GM23338 (cell line): ENCODE measurements at regions not wholly inside any gene's neighbourhood (a gene's known extent, or its start where the extent isn't known, plus 50 kb on each side); places are given as distances from the start of the nearest gene placed in this dataset.

ENCODE experiments used
- ATAC-seq: fragments of 200-7000 bp; cut with Tn5 transposase; 3 replicates; pipeline ENCODE4 v1.9.1; 2020
- DNase-seq: peaks from one replicate; pipeline ENCODE4 v3.0.0-alpha.2; 2015; ENCODE audit warnings: low spot score
- H2AFZ ChIP-seq: fragments of 200-600 bp; sonication (generic); 2 replicates; pipeline ENCODE4 v1.8.0; 2016; ENCODE audit warnings: antibody characterized with exemption, mild to moderate bottlenecking, moderate library complexity
- H3F3A ChIP-seq: fragments of 200-600 bp; sonication (generic); replicated peaks from 2 replicates; pipeline ENCODE4 v1.8.0; 2017; ENCODE audit warnings: antibody characterized with exemption, mixed run types, low read depth
- H3K27ac ChIP-seq: fragments of 200-600 bp; sonication (generic); 2 replicates; pipeline ENCODE4 v1.6.1; 2016; ENCODE audit warnings: low read depth
- H3K27me3 ChIP-seq: fragments of 200-600 bp; sonication (generic); 2 replicates; pipeline ENCODE4 v1.8.0; 2016; ENCODE audit warnings: mild to moderate bottlenecking, mixed run types, moderate library complexity; ENCODE audit not compliant: insufficient read depth
- H3K36me3 ChIP-seq: fragments of 200-600 bp; sonication (generic); 2 replicates; pipeline ENCODE4 v1.8.0; 2016; ENCODE audit warnings: mild to moderate bottlenecking; ENCODE audit not compliant: insufficient read depth
- H3K4me1 ChIP-seq: fragments of 200-600 bp; sonication (generic); 2 replicates; pipeline ENCODE4 v1.8.0; 2016; ENCODE audit warnings: mild to moderate bottlenecking, moderate library complexity; ENCODE audit not compliant: insufficient read depth
- H3K4me2 ChIP-seq: fragments of 200-600 bp; sonication (generic); 2 replicates; pipeline ENCODE4 v1.7.1; 2017; ENCODE audit warnings: mixed run types
- H3K4me3 ChIP-seq: fragments of 200-600 bp; sonication (generic); 2 replicates; pipeline ENCODE4 v1.6.1; 2016; ENCODE audit warnings: mixed run types
- H3K79me2 ChIP-seq: fragments of 200-600 bp; sonication (generic); replicated peaks from 2 replicates; pipeline ENCODE4 v1.8.0; 2017; ENCODE audit warnings: mild to moderate bottlenecking; ENCODE audit not compliant: insufficient read depth
- H3K9me2 ChIP-seq: fragments of 200-600 bp; sonication (generic); 2 replicates; pipeline ENCODE4 v1.8.0; 2017; ENCODE audit not compliant: insufficient read depth
- H4K20me1 ChIP-seq: fragments of 200-600 bp; sonication (generic); replicated peaks from 2 replicates; pipeline ENCODE4 v1.8.0; 2017; ENCODE audit warnings: mild to moderate bottlenecking; ENCODE audit not compliant: insufficient read depth
- H3K27ac Mint-ChIP-seq: 2 replicates; pipeline ENCODE4 v1.8.0; 2020; ENCODE audit warnings: inconsistent platforms, mild to moderate bottlenecking, moderate library complexity, mixed read lengths
- H3K27me3 Mint-ChIP-seq: 3 replicates; pipeline ENCODE4 v1.8.0; 2022; ENCODE audit warnings: low read depth, mild to moderate bottlenecking, moderate library complexity, mixed read lengths, inconsistent platforms; ENCODE audit not compliant: insufficient read depth, poor library complexity
- H3K36me3 Mint-ChIP-seq: 3 replicates; pipeline ENCODE4 v1.8.0; 2021; ENCODE audit warnings: low read depth, mild to moderate bottlenecking, inconsistent platforms, moderate library complexity, mixed read lengths
- H3K4me1 Mint-ChIP-seq: 3 replicates; pipeline ENCODE4 v1.8.0; 2020; ENCODE audit warnings: mild to moderate bottlenecking, inconsistent platforms, mixed read lengths
- H3K4me3 Mint-ChIP-seq: 3 replicates; pipeline ENCODE4 v1.8.0; 2021; ENCODE audit warnings: moderate library complexity, mild to moderate bottlenecking, inconsistent platforms, mixed read lengths
- H3K9me3 Mint-ChIP-seq: 3 replicates; pipeline ENCODE4 v1.8.0; 2020; ENCODE audit warnings: moderate library complexity, mild to moderate bottlenecking, inconsistent platforms, mixed read lengths
- CREB1 ChIP-seq: fragments of 250-450 bp; sonication (Bioruptor Pico); IDR thresholded peaks from 2 replicates; pipeline ENCODE4 v1.5.0; 2020; ENCODE audit warnings: low read depth, mild to moderate bottlenecking, moderate library complexity
- ETS1 ChIP-seq: IDR thresholded peaks from 2 replicates; pipeline ENCODE4 v1.6.1; 2016; ENCODE audit warnings: antibody characterized with exemption
- EZH2 ChIP-seq: fragments of 200-600 bp; sonication (generic); IDR thresholded peaks from one replicate; pipeline ENCODE4 v1.8.0; 2017; ENCODE audit warnings: antibody characterized with exemption, mild to moderate bottlenecking, low read depth; ENCODE audit not compliant: unreplicated experiment
- EZH2phosphoT487 ChIP-seq: fragments of 200-600 bp; sonication (generic); IDR thresholded peaks from one replicate; pipeline ENCODE4 v1.8.1; 2018; ENCODE audit warnings: antibody characterized with exemption; ENCODE audit not compliant: unreplicated experiment
- JUNB ChIP-seq: IDR thresholded peaks from one replicate; pipeline ENCODE4 v1.6.1; 2016; ENCODE audit warnings: antibody characterized with exemption; ENCODE audit not compliant: unreplicated experiment
- NANOG ChIP-seq: IDR thresholded peaks from 2 replicates; pipeline ENCODE4 v1.6.1; 2016; ENCODE audit warnings: antibody characterized with exemption, borderline replicate concordance
- POLR2AphosphoS5 ChIP-seq: IDR thresholded peaks from 2 replicates; pipeline ENCODE4 v1.6.1; 2016; ENCODE audit warnings: antibody characterized with exemption, low read depth
- STAT1 ChIP-seq: IDR thresholded peaks from one replicate; pipeline ENCODE4 v1.6.1; 2016; ENCODE audit warnings: antibody characterized with exemption; ENCODE audit not compliant: unreplicated experiment
- ZNF114 ChIP-seq: fragments of 250-450 bp; sonication (Bioruptor Pico); IDR thresholded peaks from 2 replicates; pipeline ENCODE4 v1.5.0; 2020; ENCODE audit warnings: mild to moderate bottlenecking, moderate library complexity
- ZNF331 ChIP-seq: fragments of 250-450 bp; sonication (Bioruptor Pico); IDR thresholded peaks from 2 replicates; pipeline ENCODE4 v1.5.0; 2020; ENCODE audit warnings: low read depth, mild to moderate bottlenecking, moderate library complexity
- TF ChIP-seq, protein P1 (sequence below): IDR thresholded peaks from one replicate; pipeline ENCODE4 v1.6.1; 2018; ENCODE audit warnings: antibody characterized with exemption; ENCODE audit not compliant: unreplicated experiment
- TF ChIP-seq, protein P2 (sequence below): fragments of 250-450 bp; sonication (Bioruptor Pico); IDR thresholded peaks from 2 replicates; pipeline ENCODE4 v1.5.0; 2020; ENCODE audit warnings: mild to moderate bottlenecking, moderate library complexity
- TF ChIP-seq, protein P3 (sequence below), 2 experiments: fragments of 200-600 bp in 1 of 2; sonication (generic) in 1 of 2; conservative IDR thresholded peaks; 2 replicates each; pipeline versions ENCODE4 v1.5.1 to v1.6.1; 2016 to 2017; ENCODE audit warnings: antibody characterized with exemption in 2 of 2, low read depth in 2 of 2, mild to moderate bottlenecking in 2 of 2, moderate library complexity in 1 of 2

DNA sequence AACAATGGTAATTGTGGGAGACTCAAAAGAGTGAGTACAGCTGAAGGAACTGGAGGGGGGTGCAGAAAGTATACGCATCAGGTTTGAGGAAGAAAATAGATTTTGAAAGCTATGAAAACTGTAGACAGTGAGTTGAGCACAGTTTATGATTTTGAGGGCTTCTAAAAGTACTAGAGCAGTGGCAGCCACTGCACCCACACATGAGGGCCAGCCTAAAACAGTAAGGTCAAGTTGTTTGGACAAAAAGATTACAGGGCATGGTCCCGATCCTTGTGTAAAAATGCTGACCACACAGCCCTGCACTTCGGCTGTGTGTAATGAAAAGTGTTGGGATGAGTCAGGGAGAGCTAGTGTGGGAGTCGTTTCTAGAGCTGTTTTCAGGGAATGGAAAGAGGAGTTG lies 2282.1 kb downstream of the TP53TG3F start:
- no peak for DNase-seq
- Histone ChIP-seq H3K79me2 (no peaks in the 10 kb centered on the region), H3K4me1 (no peaks in the 10 kb centered on the region), H3K27me3 (no peaks in the 10 kb centered on the region), H3K9me2 (no peaks in the 10 kb centered on the region), H3K27ac (no peak overlapping the region), H3K36me3 (no peaks in the 10 kb centered on the region; the same call in 1 of the 2 replicates), H4K20me1 (no peaks in the 10 kb centered on the region), H2AFZ (no peak overlapping the region), H3K4me2 (no peak overlapping the region), H3K4me3 (no peak overlapping the region), H3F3A (no peaks in the 10 kb centered on the region)
- no peak overlapping the region for H3K4me3 Mint-ChIP-seq
- no peak for TF ChIP-seq CREB1
- TF ChIP-seq, protein P1, sequence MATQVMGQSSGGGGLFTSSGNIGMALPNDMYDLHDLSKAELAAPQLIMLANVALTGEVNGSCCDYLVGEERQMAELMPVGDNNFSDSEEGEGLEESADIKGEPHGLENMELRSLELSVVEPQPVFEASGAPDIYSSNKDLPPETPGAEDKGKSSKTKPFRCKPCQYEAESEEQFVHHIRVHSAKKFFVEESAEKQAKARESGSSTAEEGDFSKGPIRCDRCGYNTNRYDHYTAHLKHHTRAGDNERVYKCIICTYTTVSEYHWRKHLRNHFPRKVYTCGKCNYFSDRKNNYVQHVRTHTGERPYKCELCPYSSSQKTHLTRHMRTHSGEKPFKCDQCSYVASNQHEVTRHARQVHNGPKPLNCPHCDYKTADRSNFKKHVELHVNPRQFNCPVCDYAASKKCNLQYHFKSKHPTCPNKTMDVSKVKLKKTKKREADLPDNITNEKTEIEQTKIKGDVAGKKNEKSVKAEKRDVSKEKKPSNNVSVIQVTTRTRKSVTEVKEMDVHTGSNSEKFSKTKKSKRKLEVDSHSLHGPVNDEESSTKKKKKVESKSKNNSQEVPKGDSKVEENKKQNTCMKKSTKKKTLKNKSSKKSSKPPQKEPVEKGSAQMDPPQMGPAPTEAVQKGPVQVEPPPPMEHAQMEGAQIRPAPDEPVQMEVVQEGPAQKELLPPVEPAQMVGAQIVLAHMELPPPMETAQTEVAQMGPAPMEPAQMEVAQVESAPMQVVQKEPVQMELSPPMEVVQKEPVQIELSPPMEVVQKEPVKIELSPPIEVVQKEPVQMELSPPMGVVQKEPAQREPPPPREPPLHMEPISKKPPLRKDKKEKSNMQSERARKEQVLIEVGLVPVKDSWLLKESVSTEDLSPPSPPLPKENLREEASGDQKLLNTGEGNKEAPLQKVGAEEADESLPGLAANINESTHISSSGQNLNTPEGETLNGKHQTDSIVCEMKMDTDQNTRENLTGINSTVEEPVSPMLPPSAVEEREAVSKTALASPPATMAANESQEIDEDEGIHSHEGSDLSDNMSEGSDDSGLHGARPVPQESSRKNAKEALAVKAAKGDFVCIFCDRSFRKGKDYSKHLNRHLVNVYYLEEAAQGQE = no peak
- TF ChIP-seq POLR2AphosphoS5 = no peak
- TF ChIP-seq, protein P2, sequence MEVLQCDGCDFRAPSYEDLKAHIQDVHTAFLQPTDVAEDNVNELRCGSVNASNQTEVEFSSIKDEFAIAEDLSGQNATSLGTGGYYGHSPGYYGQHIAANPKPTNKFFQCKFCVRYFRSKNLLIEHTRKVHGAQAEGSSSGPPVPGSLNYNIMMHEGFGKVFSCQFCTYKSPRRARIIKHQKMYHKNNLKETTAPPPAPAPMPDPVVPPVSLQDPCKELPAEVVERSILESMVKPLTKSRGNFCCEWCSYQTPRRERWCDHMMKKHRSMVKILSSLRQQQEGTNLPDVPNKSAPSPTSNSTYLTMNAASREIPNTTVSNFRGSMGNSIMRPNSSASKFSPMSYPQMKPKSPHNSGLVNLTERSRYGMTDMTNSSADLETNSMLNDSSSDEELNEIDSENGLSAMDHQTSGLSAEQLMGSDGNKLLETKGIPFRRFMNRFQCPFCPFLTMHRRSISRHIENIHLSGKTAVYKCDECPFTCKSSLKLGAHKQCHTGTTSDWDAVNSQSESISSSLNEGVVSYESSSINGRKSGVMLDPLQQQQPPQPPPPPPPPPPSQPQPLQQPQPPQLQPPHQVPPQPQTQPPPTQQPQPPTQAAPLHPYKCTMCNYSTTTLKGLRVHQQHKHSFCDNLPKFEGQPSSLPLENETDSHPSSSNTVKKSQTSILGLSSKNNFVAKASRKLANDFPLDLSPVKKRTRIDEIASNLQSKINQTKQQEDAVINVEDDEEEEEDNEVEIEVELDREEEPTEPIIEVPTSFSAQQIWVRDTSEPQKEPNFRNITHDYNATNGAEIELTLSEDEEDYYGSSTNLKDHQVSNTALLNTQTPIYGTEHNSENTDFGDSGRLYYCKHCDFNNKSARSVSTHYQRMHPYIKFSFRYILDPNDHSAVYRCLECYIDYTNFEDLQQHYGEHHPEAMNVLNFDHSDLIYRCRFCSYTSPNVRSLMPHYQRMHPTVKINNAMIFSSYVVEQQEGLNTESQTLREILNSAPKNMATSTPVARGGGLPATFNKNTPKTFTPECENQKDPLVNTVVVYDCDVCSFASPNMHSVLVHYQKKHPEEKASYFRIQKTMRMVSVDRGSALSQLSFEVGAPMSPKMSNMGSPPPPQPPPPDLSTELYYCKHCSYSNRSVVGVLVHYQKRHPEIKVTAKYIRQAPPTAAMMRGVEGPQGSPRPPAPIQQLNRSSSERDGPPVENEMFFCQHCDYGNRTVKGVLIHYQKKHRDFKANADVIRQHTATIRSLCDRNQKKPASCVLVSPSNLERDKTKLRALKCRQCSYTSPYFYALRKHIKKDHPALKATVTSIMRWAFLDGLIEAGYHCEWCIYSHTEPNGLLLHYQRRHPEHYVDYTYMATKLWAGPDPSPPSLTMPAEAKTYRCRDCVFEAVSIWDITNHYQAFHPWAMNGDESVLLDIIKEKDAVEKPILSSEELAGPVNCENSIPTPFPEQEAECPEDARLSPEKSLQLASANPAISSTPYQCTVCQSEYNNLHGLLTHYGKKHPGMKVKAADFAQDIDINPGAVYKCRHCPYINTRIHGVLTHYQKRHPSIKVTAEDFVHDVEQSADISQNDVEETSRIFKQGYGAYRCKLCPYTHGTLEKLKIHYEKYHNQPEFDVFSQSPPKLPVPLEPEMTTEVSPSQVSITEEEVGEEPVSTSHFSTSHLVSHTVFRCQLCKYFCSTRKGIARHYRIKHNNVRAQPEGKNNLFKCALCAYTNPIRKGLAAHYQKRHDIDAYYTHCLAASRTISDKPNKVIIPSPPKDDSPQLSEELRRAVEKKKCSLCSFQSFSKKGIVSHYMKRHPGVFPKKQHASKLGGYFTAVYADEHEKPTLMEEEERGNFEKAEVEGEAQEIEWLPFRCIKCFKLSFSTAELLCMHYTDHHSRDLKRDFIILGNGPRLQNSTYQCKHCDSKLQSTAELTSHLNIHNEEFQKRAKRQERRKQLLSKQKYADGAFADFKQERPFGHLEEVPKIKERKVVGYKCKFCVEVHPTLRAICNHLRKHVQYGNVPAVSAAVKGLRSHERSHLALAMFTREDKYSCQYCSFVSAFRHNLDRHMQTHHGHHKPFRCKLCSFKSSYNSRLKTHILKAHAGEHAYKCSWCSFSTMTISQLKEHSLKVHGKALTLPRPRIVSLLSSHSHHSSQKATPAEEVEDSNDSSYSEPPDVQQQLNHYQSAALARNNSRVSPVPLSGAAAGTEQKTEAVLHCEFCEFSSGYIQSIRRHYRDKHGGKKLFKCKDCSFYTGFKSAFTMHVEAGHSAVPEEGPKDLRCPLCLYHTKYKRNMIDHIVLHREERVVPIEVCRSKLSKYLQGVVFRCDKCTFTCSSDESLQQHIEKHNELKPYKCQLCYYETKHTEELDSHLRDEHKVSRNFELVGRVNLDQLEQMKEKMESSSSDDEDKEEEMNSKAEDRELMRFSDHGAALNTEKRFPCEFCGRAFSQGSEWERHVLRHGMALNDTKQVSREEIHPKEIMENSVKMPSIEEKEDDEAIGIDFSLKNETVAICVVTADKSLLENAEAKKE (CRISPR knock-in tag) = no peak
- no peak for TF ChIP-seq JUNB
- no peak for TF ChIP-seq ETS1
- TF ChIP-seq, protein P3, sequence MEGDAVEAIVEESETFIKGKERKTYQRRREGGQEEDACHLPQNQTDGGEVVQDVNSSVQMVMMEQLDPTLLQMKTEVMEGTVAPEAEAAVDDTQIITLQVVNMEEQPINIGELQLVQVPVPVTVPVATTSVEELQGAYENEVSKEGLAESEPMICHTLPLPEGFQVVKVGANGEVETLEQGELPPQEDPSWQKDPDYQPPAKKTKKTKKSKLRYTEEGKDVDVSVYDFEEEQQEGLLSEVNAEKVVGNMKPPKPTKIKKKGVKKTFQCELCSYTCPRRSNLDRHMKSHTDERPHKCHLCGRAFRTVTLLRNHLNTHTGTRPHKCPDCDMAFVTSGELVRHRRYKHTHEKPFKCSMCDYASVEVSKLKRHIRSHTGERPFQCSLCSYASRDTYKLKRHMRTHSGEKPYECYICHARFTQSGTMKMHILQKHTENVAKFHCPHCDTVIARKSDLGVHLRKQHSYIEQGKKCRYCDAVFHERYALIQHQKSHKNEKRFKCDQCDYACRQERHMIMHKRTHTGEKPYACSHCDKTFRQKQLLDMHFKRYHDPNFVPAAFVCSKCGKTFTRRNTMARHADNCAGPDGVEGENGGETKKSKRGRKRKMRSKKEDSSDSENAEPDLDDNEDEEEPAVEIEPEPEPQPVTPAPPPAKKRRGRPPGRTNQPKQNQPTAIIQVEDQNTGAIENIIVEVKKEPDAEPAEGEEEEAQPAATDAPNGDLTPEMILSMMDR (conservative IDR thresholded peaks at IDR 0.05; ENCODE audit: low read depth in 2 of 2) = no peak
- no peak for TF ChIP-seq ZNF331 (CRISPR knock-in tag)
- no peak for TF ChIP-seq NANOG
- no peak for TF ChIP-seq EZH2
- TF ChIP-seq STAT1 = no peak
- no peak for TF ChIP-seq EZH2phosphoT487
- TF ChIP-seq ZNF114 = no peak
- H3K4me1 Mint-ChIP-seq = no peaks in the 10 kb centered on the region; the same call in 2 of the 3 replicates
- peaks cover 100% of the 10 kb centered on the region for H3K9me3 Mint-ChIP-seq
- H3K36me3 Mint-ChIP-seq = peaks cover 79% of the 10 kb centered on the region
- H3K27ac Mint-ChIP-seq = no peak overlapping the region
- H3K27me3 Mint-ChIP-seq = peaks cover 5% of the 10 kb centered on the region
- ATAC-seq = no peak
